DMS114 treated with DMSO at 0.1 percent for 48 hours (cell line): ENCODE measurements at regions not wholly inside any gene's neighbourhood (a gene's known extent, or its start where the extent isn't known, plus 50 kb on each side); places are given as distances from the start of the nearest gene placed in this dataset.
"Not testable (repeated sequence)": the region's sequence is repeated elsewhere in the genome, so short reads cannot be mapped to it uniquely, and the experiment has no call there.

Experiments
- DNase-seq: peaks from one replicate; lab custom pipeline; 2025; ENCODE audit not compliant: unreplicated experiment; lab: John Stamatoyannopoulos, UW

GRCh38 chr15:67918205-67918861 is 78.5 kb upstream of the RNU6-1 start:
- no peak for DNase-seq

- no peak for DNase-seq
Measured at GRCh38 chr15:67920524-67921240, 80.8 kb upstream of the RNU6-1 start.

GRCh38 chr15:67922106-67922675 is 82.3 kb upstream of the RNU6-1 start:
- no peak for DNase-seq

DNA sequence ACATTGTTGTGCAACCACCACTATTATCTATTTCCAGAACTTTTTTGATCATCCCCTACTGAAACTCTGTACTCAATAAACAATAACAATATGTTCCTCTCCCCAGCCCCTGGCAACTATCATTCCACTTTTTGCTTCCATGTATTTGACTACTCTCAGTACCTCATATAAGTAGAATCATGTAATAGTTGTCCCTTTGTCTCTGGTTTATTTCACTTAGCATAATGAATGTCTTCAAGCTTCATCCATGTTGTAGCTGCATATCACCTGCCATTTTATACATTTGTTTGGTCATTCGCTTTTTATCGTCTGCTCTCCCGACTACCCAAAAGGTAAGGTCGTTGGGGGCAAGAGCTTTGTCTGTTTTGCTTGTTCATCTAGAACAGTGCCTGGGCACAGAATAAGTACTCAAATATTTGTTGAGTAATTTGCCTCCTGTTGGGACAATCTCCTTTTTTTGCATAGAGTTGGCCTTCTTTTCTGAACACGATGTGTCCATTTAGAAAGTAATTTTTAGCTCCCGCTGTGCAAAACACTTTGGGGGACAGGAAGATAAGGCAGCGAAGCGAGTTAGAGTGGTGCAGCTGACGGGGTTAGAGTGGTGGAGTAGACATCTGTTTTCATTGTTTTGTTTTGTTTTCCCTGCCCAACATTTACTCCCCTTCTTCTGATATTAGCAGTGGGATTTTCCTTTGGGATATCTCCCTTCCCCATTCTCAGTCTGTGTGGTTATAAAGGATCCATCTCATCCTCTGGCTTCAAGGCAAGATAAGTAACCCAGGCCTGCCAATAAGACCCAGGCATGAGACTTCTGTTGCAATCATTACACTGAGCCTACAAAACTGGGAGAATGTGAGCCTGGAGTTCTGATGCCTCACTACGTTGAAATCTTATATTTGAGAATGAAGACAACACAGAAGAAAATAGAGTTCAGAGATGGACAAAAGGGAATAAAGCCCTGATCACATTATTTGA is 83.4 kb upstream of the RNU6-1 start:
- DNase-seq: no peak

GRCh38 chr15:67924359-67924974 is 84.6 kb upstream of the RNU6-1 start:
- no peak for DNase-seq

GRCh38 chr15:67925182-67925581 is 85.3 kb upstream of the RNU6-1 start:
- no peak for DNase-seq

DNA sequence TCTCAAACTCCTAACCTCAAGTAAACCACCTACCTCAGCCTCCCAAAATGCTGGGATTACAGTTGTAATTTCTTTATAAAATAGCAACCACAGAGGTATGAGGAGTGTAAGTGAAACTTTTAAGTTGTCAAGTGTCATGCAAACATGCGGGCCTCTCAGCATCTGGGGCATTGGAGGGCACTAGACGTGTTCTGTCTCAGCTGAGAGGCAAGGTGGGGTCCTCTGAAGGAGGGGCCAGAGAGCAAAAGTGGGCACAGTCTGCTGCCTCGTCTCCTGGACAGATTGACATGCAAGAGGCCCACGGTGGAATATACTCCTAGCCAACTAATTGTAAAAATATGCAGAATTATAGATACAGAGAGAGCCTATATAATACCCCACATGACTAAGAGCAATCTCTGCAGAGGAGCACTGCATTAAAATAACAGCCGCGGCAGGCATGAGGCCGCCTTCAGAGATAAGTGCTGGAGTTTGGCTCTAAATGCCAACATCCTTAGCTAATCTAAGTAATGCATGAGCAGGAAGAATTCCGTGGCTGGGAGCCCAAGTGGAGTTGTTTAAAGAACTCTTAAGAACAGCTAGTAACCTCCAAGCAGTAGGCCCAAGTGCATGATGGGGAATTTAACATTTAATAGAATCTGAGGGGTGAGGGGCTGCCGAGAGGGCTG is 87.8 kb upstream of the RNU6-1 start:
- DNase-seq: no peak

DNA sequence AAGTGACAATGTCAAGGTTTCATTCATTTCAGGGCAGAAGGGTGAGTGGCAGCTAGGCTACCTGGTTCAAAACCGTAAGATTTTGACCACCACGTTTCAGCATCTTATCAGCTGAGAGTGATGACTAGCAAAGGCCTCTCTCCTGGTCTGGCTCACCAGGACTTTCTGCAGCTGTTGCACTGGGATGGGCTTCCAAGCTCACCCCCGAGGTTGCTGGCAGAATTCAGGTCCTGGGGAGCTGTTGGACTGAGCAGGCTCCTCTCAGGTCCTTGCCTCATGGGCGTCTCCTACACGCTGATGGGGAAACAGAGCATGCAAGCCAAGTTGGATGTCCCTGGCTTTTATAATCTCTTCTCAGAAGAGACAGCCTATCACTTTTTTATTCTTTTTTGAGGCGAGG is 88.8 kb upstream of the RNU6-1 start:
- DNase-seq: no peak

DNA sequence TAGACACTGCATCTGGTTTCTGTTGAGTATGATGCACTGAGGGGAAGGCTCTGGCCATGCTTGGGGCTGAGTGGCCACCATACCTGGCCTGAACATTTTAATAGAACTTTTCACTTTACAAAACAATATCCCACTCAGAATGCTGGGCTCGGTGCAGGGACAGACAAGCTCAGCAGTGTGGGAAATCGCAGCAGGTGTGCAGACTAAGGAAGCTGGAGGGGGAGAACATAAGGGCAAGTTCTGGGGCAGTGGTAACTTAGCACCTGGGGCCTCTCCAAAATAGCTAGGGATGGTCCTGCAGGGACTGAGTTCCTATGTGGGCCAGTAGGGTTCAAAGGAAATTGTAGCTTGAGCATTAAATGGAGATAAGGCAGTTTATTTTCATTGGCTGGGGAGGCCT is 90.9 kb upstream of the RNU6-1 start:
- DNase-seq: no peak

DNA sequence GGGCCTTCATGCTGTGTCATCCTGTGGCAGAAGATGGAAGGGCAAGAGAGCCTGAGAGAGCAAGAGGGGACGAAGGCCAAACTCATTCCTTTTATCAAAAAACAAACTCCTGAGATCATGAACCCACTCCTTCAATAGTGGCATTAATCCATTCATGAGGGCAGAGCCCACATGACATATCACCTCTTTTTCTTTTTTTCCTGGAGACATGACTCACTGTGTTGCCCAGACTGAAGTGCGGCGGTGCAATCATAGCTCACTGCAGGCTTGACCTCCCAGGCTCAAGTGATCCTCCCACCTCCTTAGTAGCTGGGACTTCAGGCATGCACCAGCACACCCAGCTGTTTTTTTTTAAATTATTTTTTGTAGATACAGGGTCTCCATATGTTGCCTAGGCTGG is 92.0 kb upstream of the RNU6-1 start:
- no peak for DNase-seq

DNA sequence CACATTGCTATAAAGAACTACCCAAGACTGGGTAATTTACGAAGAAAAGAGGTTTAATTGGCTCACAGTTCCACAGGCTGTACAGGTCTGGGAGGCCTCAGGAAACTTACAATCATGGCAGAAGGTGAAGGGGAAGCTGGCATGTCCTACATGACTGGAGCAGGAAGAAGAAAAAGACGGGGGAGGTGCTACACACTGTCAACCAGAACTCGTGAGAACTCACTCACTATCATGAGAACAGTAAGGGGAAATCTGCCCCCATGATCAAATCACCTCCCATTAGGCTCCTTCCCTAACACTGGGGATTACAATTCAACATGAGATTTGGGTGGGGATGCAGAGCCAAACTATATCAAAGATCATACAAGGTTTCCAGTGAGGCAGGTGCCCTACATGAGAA is 94.3 kb upstream of the RNU6-1 start:
- not testable (repeated sequence) for DNase-seq

DNA sequence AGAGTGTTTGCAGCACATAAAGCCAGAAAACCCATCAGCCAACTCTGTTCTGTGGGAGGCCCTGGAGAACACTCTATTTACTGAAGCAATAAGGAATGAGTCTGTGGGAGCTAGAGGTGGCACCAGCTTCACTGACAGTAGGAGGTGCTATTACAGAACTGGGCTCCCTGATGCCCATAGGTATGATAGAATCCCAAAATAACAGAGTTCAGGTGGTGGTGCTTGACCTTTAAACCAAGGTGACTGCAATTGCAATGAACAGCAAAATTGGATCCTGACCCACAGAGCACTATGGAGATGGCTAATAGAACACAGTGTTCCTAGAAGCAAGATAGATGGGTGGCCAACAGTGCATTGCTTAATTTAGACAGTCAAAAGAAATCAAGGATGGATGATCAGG is 95.4 kb upstream of the RNU6-1 start:
- no peak for DNase-seq

DNA sequence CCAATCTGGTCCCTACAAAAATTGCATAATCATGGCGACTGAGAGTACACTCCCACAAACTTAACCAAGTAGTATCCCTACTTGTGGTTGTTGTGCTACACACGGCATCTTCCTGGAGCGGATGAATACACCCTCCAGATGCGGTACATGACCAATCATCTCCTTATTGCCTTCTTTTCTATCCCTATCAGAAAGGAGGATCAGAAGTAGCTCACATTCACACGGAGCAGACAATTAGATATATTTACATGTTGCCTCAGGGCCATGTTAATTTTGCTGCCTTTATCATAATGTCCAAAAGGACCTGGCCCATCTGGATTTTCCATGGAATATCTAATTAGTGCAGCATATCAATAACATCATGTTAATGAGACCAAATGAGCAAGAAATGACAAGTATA is 96.4 kb upstream of the RNU6-1 start:
- no peak for DNase-seq

DNA sequence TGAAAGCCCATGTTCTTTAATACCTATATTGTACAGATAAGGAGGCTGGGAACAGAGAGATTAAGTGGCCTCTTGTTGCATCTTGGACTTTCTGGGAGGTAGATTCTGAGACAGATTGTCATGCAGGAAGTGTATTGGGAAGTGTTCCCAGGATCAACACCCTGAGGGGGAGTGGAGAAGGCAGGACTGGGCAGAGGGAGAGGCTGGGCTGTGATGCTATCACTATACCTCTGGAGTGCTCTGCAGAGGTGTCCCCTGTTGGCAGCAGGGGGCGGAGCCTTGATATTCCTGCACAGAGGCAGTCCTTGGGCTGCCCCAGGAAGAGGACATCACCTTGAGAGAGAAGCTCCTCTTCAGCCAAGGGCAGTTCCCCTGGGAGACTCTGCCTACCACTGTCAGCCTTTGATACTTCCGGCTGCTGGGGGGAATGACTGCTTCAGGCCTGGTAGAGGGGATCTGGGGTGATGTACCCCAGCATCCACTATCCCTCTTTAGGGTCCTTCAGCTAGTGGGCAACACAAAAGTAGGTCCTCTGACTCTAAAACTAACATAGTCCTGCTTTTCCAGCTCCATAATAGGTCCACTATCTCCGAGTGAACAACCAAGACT is 97.4 kb upstream of the RNU6-1 start:
- DNase-seq: no peak

- DNase-seq: not testable (repeated sequence)
Measured at GRCh38 chr15:67939179-67939578, 99.3 kb upstream of the RNU6-1 start.

- DNase-seq: not testable (repeated sequence)
Measured at GRCh38 chr15:67939588-67940323, 99.9 kb upstream of the RNU6-1 start.

- DNase-seq: no peak
Measured at GRCh38 chr15:67940324-67940719, 100.5 kb upstream of the RNU6-1 start.

- DNase-seq: no peak
Measured at GRCh38 chr15:67941648-67942310, 101.9 kb upstream of the RNU6-1 start.

DNA sequence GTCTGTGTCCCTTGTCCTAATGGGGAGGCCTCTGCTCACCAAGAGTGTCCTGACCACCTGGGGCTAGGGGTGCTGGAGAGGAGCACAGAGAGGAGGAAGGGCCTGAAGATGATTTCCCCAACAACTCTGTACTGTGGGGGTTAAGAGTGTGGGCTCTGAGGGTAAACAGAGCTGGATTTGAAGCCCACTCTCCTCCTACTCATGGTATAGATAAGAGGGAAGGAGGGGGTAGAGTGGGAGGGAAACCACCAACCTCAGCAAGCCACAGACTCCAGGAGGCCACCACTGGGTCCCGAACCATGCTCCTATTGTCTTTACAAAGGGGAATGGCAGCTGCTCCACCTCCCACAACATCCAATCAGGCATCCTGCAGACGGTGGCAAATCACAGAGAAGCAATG is 103.6 kb upstream of the RNU6-1 start:
- no peak for DNase-seq
